ENCODE measurements at regions not wholly inside any gene's neighbourhood (a gene's known extent, or its start where the extent isn't known, plus 50 kb on each side); places are given as distances from the start of the nearest gene placed in this dataset.

DNA sequence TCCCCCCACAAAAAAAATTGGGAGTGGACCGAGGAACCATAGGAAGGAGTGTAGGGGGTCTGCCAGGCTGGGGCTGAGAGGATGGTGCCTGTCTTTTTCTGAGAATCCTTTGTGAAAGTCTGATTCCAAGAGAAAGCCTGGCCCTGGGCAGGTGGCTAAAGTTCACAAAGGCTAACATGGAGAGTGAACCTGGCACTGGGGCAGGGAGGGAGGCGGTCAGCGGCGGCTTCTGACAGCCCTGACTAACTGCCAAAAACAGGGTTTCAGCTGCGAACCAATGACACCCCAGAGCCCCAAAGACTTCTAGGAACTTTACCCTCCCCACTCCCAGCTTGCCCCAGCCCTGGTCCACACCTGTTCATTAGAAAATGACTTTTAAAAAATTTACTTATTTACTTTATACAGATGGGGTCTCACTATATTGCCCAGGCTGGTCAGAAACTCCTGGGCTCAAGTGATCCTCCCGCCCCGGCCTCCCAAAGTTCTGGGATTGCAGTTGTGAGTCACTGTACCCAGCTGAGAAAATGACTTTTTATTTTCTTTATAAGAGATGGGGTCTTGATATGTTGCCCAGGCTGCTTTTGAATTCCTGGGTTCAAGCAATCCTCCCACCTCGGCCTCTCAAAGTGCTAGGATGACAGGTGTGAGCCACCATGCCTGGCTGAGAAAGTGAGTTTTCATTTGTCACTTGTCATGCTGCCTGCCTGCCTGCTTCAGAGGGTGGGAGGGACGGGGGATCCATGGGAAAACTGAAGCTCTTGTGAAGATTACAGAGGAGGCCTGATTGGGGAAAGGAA lies 61.0 kb upstream of the DUSP5 start:
- DNase-seq (ENCODE audit: low read depth) = no peak

DNA sequence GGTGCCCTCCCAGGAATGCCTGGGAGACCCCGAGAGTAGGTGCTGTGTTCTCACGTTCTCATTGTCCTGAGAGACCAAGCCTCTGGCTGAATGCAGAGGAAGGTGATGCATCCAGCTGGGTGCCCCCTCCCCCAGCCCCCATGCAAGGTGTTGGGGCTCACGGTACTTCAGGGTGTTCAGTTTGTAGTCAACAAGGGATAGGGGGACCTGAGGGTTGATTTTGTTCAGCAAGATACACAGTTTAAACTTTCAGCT lies 60.4 kb upstream of the DUSP5 start:
- no peak for DNase-seq (ENCODE audit: low read depth)

DNA sequence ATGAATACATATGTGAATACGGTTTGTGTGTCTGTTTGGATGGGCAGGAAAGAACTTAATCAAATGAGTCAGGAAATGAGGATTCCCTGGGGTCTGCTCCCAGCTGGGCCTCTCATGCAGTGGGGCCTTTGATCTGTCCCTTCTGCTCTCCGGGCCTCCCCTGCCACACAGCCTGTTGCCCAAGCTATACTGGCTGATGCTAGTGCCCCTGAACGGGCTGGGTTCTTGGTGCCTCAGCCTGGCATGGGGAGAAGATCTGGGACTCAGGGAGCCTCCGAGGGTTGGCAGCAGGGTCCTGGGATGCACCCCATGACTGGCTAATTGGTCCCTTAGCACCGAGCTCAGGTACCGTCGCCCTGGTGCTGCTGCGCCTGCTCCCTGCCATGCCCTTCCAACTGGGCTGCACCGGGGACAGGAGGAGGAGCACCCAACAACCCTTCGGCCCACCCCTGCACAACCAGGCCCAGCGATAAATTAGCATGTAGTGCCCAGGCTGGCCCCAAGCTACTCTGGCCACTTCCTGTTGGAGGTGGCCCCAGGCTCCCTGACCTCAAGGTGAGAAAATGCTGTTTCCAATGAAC lies 59.9 kb upstream of the DUSP5 start:
- DNase-seq (ENCODE audit: low read depth) = no peak

DNA sequence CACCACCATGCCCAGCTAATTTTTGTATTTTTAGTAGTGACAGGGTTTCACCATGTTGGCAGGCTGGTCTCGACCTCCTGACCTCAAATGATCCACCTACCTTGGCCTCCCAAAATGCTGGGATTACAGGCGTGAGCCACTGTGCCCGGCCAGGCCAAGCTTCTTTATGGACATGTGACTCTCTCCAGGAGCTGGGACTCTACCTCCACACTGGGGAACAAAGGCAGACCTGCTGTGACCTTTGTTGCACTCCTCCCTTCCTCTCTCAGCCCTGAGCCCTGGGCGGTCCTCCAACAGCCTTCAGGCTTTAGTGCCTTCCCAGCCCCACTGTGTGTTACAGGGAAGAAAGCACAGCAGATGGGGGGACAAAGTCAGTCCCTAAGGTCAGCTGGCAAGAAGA lies 55.0 kb upstream of the DUSP5 start:
- no peak for DNase-seq (ENCODE audit: low read depth)

DNA sequence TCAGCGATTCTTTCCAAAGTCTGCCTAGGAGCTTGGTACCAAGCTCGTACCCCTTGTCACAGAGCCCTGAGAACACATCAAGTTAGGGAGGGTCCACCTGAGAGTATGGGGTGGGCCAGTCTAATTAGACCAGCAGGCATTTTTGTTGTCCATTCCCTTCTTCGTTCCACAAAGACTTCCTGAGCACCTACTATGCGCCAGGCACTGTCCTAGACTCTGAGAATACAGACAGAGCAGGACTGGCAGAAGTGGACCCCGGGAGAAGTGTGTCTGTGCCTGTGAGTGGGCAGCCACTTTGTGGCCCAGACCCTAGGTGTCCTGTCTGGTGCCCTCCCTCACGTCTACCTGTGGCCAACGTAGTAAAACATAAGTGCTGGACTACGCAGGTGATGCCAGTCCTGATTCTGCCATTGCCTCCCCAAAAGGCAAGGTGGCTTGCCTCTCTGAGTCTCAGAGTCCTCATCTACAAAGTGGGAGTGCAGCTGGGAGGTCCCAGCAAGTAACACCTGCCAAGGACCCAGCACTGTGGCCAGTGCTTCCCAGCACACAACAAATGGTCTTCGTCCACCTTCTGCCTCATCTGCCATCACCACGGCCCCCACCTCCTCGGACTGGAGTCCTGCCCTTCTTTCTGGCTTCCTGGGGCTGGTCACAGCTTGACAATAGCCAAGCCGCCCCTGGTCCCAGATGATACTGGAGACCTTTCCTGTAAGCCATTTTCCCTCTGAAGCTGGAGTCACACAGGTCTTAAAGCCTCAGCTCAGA lies 54.3 kb upstream of the DUSP5 start:
- DNase-seq (ENCODE audit: low read depth) = no peak

DNA sequence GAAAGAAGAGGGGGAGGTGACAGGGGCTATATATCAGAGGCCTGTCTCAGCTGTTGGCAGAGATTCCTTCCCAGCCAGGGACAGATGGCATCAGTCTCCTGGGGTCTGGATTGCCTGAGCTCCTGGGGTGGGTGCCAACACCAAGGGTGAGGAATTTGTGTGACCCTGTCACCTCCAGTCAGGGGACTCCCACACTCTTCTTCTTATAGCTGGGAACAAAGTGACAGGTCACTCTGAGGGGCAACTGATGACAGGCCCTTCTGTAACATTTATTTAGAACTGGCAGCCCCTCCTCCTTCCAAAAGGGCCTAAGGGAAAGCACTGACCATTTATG lies 53.7 kb upstream of the DUSP5 start:
- no peak for DNase-seq (ENCODE audit: low read depth)

DNA sequence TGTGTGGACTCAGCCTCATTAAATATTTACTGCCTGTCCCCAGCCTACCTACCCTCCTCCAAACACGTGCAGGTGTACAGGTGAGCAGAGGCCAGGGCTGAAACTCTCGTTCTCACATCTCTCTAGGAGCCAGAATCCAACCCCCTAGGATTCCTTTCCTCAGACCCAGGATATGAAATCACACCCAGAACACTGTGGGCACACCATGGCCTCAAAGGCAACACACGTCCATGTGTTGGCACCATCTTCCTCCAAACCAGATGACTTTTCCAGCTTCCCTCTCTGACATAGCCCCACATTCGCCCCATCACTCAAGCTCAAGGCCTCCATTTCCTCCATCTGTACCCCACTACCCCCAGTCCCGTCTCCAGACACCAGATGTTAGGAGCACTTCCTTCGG lies 51.8 kb upstream of the DUSP5 start:
- no peak for DNase-seq (ENCODE audit: low read depth)

DNA sequence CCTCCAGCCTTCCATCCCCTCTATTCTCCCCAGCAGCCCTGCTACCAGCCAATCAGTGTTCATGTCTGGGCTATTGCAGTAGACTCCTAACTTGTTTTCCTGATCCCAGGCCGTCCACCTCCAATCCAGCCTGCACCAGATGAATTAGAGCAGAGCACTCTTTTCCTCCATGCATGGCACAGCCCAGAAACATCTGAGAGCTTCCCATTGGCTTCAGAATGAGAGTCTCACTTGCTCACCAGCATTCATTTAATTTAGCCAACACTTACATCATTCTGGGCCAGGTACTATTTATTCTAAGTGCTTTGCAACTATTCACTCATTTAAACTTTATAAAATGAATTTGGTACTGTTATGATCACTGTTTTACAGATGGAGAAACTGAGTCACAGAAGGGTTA lies 51.4 kb upstream of the DUSP5 start:
- no peak for DNase-seq (ENCODE audit: low read depth)

DNA sequence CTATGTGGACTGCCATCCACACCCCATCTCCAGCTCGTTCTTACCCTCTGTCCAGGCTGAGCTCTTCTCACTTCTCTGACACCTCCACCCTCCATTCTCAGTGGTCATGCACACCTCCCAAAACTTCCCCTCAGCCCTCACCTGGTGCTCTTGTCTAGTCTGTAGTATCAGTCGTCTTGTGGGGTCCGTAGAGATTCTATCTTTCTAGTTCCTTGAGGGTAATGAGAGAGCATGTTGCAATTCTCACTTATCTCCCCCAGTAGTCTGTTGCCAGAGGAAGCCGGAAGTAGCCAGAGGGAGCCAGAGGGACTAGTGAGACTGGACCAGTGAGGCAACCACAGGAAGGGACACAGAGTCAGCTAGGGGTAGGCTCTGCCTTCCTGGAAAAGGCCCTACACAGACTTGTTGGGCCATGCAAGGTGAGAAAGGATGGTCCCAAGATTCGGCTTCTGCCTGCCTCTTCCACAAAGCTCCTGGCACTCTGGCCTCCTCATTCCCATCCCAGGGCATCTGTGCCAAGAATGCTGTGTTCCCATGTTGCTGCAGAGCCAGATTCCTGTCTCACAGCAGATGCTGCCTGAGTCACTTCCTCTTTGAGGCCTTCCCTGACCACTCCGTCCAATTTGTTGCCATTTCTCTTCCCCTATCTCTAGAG lies 50.6 kb upstream of the DUSP5 start:
- no peak for DNase-seq (ENCODE audit: low read depth)

DNA sequence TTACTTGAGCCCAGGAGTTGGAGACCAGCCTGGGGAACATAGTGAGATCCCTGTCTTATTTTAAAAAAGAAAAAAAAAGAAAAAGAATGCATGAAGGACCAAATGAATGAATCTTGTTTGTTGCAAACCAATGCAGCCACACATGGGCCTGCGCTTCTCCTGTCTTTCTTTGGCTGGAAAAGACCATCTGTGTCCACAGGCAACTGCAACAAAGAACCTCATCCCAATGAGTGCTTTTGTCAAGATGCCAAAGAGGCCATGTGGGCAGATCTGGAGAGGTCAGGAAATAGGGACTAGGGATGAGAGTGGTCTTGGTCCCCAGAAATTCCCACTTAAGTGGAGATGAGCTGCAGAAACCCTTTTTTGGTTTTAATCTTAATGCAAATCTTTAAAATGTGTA lies 49.8 kb upstream of the DUSP5 start:
- no peak for DNase-seq (ENCODE audit: low read depth)
